Stimulated activated CD8-positive, alpha-beta memory T cell treated with anti-CD3 and anti-CD28 coated beads, Interleukin-7, amount 100 ng/mL, for 1 hour (primary cell): ENCODE measurements at regions not wholly inside any gene's neighbourhood (a gene's known extent, or its start where the extent isn't known, plus 50 kb on each side); places are given as distances from the start of the nearest gene placed in this dataset.

Experiments
- DNase-seq, 2 donors: peaks; one replicate each; pipeline ENCODE4 v3.0.0-alpha.2; 2020; ENCODE audit warnings: low read depth in 2 of 2

- DNase-seq, result no peak
These were observed 187.6 kb downstream of the GADD45G start for GRCh38 chr9:89792189-89793123.

DNA sequence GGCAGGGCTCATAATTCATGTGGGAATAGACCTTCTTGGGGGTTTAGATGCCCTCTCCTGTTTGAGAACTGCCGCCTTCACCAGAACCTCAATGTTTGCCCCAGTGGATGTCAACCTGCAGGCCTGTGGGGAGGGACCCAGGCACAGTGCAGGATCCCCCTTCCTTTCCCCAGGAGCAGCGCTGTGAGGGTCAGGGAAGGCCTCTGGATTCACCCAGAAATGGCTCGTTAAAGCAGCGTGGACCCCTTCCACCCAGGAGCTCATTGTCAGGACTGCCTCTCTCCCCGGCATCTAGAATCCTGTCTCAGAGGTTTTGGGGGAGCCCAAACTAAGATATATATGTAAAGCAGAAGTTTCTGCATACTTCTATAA is 188.3 kb downstream of the GADD45G start:
- no peak for DNase-seq

GRCh38 chr9:89793551-89793950 is 188.7 kb downstream of the GADD45G start:
- no peak for DNase-seq

DNA sequence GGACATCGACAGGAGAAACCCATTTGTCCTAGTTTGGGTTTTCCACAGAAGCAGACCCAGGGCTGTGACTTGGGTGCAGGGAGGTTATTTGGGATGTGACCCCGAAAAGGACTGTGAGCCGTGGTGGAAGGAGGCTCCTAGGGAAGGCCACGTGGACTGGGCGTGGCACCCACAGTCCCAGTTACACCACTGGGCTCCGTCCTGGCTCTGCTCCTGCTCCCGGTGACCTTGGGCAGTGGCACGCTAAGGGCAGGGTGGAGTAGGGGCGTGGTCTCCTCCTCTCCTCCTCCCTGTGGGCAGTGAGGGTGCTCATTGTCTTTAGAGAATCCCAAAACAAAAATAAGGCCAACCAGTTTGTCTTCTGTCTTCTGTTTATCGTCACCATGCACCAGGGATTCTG is 190.1 kb downstream of the GADD45G start:
- DNase-seq, result no peak

GRCh38 chr9:89795538-89796195 is 190.9 kb downstream of the GADD45G start:
- no peak for DNase-seq

GRCh38 chr9:89796606-89797005 is 191.8 kb downstream of the GADD45G start:
- no peak for DNase-seq

DNA sequence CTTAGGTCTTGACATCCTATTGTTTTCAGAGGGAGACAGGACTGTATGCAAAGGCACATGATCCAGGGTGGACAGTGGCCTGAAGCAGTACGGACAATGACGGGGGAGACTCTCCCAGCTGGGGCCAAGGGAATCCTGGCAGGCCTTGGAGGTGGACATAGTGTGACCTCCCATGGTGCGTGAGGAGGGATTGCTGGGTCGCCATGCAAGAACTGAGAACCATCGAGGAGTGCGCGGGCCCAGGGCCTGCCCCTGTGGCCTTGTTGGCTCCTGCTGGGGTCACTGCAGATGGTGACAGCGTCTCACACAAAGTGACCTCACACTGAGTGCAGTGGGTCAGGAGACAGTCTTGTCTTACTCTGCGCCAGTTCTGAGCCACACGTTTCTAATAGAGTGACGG is 192.4 kb downstream of the GADD45G start:
- no peak for DNase-seq

DNA sequence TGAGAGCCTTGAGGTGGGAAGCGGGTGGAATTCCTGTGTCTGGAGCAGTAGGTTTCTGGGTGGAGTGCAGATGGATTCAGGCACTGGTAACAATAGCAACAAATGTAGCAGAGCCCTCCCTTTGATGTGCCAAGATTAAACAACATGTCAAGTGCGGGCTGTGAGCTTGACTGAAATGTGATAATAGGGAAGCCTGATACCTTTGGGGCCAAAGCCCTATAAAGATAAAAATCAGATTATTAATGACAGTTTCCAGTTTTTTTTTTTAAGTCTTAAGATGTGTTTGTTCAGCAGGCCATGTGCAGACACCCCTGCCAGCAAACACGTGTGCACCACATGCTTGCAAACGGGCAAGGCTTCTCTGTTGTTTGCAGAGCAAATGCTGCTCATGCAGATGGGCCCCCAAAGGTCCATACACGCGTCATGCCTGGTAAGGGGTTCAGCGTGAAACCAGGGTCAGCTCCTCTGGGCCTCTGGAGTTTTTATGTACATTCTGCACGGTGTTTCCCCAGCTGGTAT is 193.2 kb downstream of the GADD45G start:
- DNase-seq, result no peak

GRCh38 chr9:89798547-89799120 is 193.8 kb downstream of the GADD45G start:
- no peak for DNase-seq

GRCh38 chr9:89799221-89799620 is 194.4 kb downstream of the GADD45G start:
- DNase-seq, result no peak

- DNase-seq, result no peak
These were observed 195.0 kb downstream of the GADD45G start for GRCh38 chr9:89799766-89800165.

DNA sequence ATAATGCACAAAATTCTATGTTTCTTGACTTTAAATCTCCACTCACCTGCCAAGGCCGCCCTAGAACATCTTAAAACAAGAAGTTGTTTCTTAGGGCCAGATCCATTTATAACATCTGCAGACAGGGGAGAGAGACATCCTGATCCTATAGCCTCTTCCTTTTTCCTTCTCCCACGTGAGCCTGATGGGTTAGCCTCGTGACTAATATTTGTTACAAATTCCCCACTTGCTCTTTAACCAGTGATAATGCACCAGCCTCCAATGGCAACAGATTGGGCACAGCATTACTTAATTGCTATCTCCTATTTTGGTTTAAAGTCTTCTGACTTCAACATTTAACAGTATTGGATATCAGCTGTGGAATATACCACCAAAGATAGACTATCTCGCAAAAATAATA is 196.5 kb downstream of the GADD45G start:
- no peak for DNase-seq

GRCh38 chr9:89801742-89802670 is 197.2 kb downstream of the GADD45G start:
- DNase-seq, result no peak

- DNase-seq, result no peak
These were observed 198.1 kb downstream of the GADD45G start for GRCh38 chr9:89802781-89803355.

DNA sequence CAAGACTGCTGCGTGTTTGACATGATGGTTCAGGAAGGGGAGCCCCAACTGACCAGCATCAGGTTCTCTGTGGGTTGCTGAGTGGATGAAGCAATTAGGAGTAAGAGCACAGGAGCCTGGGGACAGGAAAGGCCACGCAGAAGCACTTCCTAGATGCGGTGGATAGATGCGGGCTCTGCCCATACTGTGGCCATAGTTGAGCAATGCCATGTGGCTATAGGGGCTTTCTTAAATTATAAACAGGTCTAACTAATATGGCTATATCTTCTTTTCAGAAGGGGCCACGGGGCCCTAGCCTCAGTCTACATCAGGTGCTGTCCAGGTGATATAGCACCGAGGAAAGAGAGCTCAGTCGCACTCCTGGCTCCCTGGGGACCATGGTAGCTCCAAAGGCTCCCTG is 198.6 kb downstream of the GADD45G start:
- no peak for DNase-seq

- no peak for DNase-seq
These were observed 200.1 kb downstream of the GADD45G start for GRCh38 chr9:89804766-89805531.

- no peak for DNase-seq
These were observed 200.9 kb downstream of the GADD45G start for GRCh38 chr9:89805571-89806292.

GRCh38 chr9:89806371-89807100 is 201.7 kb downstream of the GADD45G start:
- DNase-seq, result no peak

DNA sequence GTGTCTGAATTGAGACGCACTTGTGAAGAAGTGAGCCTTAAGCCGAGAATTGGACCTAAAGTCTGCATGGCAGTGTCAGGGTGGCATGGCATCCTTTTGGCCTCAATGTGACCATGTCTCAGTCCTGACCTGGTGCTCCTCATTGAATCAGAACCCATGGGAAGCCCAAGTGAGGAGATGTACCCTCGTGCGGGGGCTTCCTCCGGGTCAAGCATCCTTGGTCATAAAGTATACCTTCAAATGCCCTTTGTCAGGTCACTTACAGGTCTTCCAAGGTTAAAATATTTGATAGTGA is 202.2 kb downstream of the GADD45G start:
- DNase-seq, result no peak
